GM12864 (cell line): ENCODE measurements at regions not wholly inside any gene's neighbourhood (a gene's known extent, or its start where the extent isn't known, plus 50 kb on each side); places are given as distances from the start of the nearest gene placed in this dataset.

Source experiments
- DNase-seq: peaks from one replicate; pipeline ENCODE4 v3.0.0-alpha.2; 2011; ENCODE audit warnings: low read depth
- H3K4me3 ChIP-seq: 2 replicates; pipeline ENCODE4 v1.5.1; 2011; ENCODE audit warnings: mild to moderate bottlenecking, low read depth, low read length, control low read depth
- TF ChIP-seq, protein P1 (sequence below): IDR thresholded peaks from 2 replicates; pipeline ENCODE4 v1.5.1; 2011; ENCODE audit warnings: low read depth, mild to moderate bottlenecking, moderate library complexity, low read length, control low read depth, inconsistent platforms; ENCODE audit errors: missing control alignments

DNA sequence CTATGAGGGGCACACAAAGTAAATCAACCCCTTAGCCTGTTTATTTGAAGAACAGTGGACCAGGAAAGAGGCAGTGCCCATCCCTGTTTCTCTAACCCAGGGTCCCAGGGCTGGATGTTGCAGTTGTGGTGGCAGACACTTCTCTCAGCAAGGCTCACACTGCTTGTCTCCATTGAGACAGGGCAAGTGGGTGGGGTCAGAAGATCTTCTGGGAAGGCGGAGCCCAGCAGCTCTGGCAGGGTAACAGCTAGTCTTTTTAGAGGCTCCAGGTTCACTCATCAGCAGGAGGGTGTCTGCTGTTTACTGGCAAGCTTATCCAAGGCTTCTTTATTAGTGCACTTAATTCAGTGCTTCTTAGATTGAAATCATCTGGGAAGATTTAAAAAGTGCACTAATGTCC, 659.8 kb upstream of the DIPK2B start:
- no peak for DNase-seq
- TF ChIP-seq, protein P1, sequence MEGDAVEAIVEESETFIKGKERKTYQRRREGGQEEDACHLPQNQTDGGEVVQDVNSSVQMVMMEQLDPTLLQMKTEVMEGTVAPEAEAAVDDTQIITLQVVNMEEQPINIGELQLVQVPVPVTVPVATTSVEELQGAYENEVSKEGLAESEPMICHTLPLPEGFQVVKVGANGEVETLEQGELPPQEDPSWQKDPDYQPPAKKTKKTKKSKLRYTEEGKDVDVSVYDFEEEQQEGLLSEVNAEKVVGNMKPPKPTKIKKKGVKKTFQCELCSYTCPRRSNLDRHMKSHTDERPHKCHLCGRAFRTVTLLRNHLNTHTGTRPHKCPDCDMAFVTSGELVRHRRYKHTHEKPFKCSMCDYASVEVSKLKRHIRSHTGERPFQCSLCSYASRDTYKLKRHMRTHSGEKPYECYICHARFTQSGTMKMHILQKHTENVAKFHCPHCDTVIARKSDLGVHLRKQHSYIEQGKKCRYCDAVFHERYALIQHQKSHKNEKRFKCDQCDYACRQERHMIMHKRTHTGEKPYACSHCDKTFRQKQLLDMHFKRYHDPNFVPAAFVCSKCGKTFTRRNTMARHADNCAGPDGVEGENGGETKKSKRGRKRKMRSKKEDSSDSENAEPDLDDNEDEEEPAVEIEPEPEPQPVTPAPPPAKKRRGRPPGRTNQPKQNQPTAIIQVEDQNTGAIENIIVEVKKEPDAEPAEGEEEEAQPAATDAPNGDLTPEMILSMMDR, result no peak

DNA sequence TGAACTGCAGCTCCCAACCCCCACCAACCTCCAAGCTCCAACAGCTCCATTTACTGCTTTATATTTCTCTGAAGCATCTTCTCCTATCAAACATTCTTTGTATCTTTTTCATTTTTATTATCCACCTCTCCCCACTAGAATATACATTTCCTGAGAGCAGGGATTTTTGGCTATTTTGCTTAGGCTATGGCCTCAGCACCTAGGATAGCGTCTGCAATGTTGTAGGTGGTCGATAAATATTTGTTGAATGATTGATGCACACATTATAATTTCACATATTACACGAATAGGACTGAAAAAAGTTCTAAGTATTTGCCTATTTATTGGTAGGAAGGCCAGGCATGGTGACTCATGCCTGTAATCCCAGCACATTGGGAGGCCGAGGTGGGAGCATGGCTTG, 658.7 kb upstream of the DIPK2B start:
- no peak for DNase-seq
- no peak overlapping the region for H3K4me3 ChIP-seq
- TF ChIP-seq, protein P1, result no peak

More for the DNA sequence above, 659.8 kb upstream of the DIPK2B start:
- H3K4me3 ChIP-seq, result no peak overlapping the region

DNA sequence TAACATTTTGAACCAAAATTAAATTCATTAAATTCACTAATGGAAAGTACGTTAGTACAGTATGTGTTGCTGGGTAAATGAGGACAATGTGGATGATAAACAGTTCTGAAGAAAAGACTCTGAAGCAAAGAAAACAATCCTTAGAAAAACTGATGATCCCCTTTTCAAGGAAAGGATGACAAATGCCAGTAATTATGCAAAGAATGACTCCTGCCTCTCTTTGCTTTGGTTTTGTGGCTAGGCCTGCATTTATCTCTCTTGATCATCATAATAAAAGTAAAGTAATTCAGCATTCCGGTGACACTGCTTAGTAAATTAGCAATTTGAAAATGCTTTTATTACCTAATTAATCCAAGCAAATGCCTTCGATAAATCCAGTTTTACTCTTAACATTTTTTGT, 652.2 kb upstream of the DIPK2B start:
- TF ChIP-seq, protein P1, result no peak
- no peak overlapping the region for H3K4me3 ChIP-seq
- DNase-seq, result no peak

DNA sequence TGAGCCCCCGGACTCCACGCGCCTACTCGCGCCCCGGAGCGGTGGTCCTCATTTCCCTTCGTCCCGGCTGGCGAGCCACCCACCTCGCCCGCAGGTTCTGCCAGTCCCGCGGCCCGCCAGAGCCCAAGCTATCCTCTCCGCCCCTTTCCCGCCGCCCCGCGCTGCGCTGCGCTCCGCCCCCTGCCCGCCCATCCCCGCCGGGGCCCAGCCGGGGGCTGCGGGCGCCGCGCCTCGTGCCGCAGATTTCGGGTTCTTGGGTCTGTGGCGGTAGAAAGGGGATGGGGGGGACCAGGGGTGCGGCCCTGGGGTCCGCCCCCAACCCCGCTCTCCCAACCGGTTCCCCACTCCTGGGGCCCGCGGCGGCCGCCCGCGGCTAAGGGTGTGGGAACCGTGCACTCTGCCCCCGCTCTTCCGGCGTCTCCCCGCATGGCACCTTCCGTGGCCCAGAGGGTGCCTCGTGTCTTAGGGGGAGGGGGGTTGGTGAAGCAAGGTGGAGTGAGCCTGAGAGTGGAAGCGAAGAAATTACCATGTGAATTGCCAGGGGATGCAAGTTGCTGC, 650.8 kb upstream of the DIPK2B start:
- no peak for DNase-seq
- H3K4me3 ChIP-seq, result no peak overlapping the region
- TF ChIP-seq, protein P1, result no peak

DNA sequence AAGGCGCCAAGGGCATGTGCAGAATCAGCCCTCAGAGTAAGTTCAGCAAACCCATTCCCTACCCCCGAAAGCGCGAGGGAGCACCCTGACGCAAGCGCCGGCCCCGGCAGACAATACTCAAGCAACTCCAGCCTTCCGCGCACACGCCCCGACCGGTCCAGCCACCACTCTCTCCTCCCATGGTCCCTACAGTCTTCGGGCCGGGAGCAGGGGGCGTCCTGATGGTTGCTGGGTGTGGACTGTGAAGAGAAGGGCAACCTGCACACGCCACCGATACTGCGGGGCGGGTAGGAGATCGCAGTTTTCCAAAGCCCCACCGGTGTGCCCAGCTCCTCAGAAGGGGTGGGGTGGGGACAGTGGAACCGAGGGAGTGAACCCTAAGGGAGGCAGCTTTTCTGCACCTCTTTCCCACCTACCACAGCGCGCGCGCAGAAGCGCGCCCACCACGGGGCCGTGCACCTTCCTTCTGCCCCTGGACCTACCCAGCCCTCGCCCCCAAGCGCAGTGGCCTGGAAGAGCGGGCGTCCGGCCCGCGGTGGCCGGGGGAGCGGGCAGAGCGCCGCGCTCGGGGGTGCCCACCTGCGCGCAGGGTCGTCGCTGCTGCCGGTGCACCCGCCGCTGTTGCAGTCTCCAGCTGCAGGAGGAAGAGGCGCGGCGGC, 650.2 kb upstream of the DIPK2B start:
- DNase-seq, result no peak
- TF ChIP-seq, protein P1, result no peak
- H3K4me3 ChIP-seq, result no peak overlapping the region; the same call in 1 of the 2 replicates

DNA sequence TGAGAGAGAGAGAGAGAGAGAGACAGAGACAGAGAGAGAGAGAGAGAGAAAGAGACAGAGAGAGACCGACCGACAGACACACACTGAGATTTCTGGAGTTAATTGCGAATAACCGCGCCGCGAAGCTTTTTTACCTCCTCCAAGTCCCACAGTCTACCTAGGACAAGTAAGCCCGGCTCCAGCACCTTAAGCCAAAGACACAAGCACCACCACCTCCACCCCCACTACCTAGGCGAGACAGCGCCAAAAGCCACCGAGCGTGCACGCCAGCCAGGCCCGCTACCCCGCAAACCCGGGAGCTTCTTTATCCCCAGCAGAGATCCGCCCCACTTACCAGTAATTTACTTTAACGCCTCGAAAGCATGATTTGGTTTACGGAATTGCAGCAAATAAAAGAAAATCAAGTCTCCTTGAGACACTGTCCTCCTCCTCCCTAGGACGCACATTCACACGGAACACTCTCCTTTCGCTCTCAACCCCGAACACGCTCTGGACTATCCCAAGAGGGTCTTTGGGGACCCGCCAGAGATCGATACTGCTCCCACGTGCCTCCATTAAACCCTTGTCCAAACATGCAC, 649.6 kb upstream of the DIPK2B start:
- TF ChIP-seq, protein P1, result no peak
- no peak overlapping the region; the same call in 1 of the 2 replicates for H3K4me3 ChIP-seq
- no peak for DNase-seq
